ENCODE measurements at regions not wholly inside any gene's neighbourhood (a gene's known extent, or its start where the extent isn't known, plus 50 kb on each side); places are given as distances from the start of the nearest gene placed in this dataset.

- no peak overlapping the region for H3K27ac ChIP-seq
- no peak for TF ChIP-seq CTCF (IDR thresholded peaks at IDR 0.05)
- no peaks in the 10 kb centered on the region for H3K4me1 ChIP-seq
- no peak overlapping the region for H3K4me3 ChIP-seq
- DNase-seq = no peak
- H3K9me3 ChIP-seq = no peaks in the 10 kb centered on the region
- H3K36me3 ChIP-seq = no peaks in the 10 kb centered on the region
- no peaks in the 10 kb centered on the region for H3K27me3 ChIP-seq
- intact Hi-C loops (cut with DNase I; ENCODE audit: low total_unique reads) = no loop called here
These were observed 661.6 kb downstream of the LRRC70 start for GRCh38 chr5:63240063-63240755.

- Histone ChIP-seq H3K36me3 (no peaks in the 10 kb centered on the region), H3K4me1 (peaks cover 0 to 17% (median 8%) of the 10 kb centered on the region in 4 donors), H3K27ac (peak overlapping the region in 1 of 2 donors; percentile 57), H3K9me3 (no peaks in the 10 kb centered on the region), H3K4me3 (peak overlapping the region; percentile 15 to 16), H3K27me3 (no peaks in the 10 kb centered on the region)
- intact Hi-C loops (cut with DNase I; ENCODE audit: low total_unique reads) = no loop called here
- no peak for DNase-seq
- TF ChIP-seq CTCF (IDR thresholded peaks at IDR 0.05) = no peak
These were observed 655.3 kb downstream of the LRRC70 start for GRCh38 chr5:63233911-63234310.

DNA sequence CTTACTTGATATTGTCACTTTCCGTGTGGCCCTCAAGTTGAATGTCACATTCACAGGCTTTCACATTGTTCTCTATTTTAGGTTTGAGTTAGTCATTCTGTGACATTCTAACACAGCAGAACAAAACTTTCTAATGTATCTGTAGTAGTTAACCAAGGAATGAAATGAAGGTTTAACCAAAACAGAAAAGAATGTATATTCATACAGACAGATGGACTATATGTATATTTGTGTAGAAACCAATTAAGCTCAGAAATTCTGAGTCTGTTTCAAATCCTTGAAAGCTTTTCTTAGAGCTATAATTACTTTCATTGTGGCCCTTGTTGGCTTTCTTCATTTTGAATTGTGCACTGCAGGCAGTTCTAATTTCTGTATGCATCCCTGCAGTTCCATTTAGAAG lies 654.7 kb downstream of the LRRC70 start:
- Histone ChIP-seq H3K4me1 (peaks cover 0 to 17% (median 8%) of the 10 kb centered on the region in 4 donors), H3K4me3 (no peak overlapping the region), H3K27ac (peak overlapping the region in 1 of 2 donors; percentile 57), H3K27me3 (no peaks in the 10 kb centered on the region), H3K9me3 (no peaks in the 10 kb centered on the region), H3K36me3 (no peaks in the 10 kb centered on the region)
- DNase-seq = no peak
- no peak for TF ChIP-seq CTCF (IDR thresholded peaks at IDR 0.05)
- intact Hi-C loops (cut with DNase I; ENCODE audit: low total_unique reads) = no loop called here

DNA sequence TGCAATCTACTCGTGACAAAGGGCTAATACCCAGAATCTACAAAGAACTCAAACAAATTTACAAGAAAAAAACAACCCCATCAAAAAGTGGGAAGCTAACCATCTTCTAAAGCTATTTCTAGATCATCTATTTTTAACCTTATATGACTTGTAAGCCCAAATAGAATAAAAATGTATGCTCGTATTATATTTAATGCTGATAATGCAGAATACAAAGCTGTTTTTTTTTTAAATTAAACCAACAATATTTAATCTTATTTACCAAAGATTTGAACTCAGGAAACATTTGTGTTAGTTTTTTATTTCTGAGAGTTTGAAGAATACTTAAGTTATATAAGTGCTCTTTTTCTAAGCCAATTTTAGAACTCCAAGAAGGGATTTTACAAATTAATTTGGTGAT lies 652.1 kb downstream of the LRRC70 start:
- DNase-seq = no peak
- Histone ChIP-seq H3K27ac (no peak overlapping the region), H3K27me3 (no peaks in the 10 kb centered on the region), H3K36me3 (no peaks in the 10 kb centered on the region), H3K4me3 (no peak overlapping the region), H3K4me1 (peaks cover 0 to 17% (median 8%) of the 10 kb centered on the region in 4 donors), H3K9me3 (no peaks in the 10 kb centered on the region)
- no peak for TF ChIP-seq CTCF (IDR thresholded peaks at IDR 0.05)
- intact Hi-C loops (cut with DNase I; ENCODE audit: low total_unique reads) = no loop called here

DNA sequence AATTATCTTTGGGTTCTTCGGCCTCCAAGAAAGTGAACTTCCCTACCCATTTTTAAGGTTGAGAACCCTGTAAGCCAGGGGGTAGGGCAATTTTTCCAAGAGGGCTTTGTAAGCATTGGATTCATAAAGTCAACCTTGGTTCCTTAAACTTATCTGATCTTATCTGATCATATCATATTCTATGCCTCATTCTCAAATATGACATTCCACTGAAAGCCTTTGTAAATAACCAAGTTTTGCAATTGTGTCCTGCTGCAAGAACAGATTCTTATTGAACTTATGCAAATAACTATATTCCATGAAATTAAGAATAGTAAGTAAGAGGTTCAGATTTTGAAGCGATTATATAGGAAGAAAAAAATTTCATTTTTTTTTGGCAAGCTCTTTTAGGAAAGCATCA lies 649.5 kb downstream of the LRRC70 start:
- Histone ChIP-seq H3K36me3 (no peaks in the 10 kb centered on the region), H3K9me3 (no peaks in the 10 kb centered on the region), H3K4me3 (no peak overlapping the region), H3K4me1 (peaks cover 0 to 2% (median 0%) of the 10 kb centered on the region in 4 donors), H3K27ac (no peak overlapping the region), H3K27me3 (no peaks in the 10 kb centered on the region)
- no peak for DNase-seq
- TF ChIP-seq CTCF (IDR thresholded peaks at IDR 0.05) = no peak
- intact Hi-C loops (cut with DNase I; ENCODE audit: low total_unique reads) = no loop called here

All from tibial artery (tissue), 4 donors.